Right lobe of liver (tissue), 4 donors: ENCODE measurements at regions not wholly inside any gene's neighbourhood (a gene's known extent, or its start where the extent isn't known, plus 50 kb on each side); places are given as distances from the start of the nearest gene placed in this dataset.

Experiments
- POLR2A ChIP-seq: fragments of 450-650 bp; IDR thresholded peaks from one replicate; pipeline ENCODE4 v1.6.1; 2017; ENCODE audit warnings: antibody characterized with exemption, mild to moderate bottlenecking
- TF ChIP-seq, protein P1 (sequence below), 4 donors: fragments of 200-600 bp in 3 of 4; fragments of 450-650 bp in 1 of 4; IDR thresholded peaks; one replicate each; pipeline versions ENCODE4 v1.5.1 to v1.8.0; 2016 to 2022; ENCODE audit warnings: antibody characterized with exemption in 4 of 4, mild to moderate bottlenecking in 2 of 4
- donor health status: DM: no; HTN: no; CAD: no.
- donor health status: DM: no; HTN: no; CAD: no.
- donor health status: DM: no; HTN: yes; CAD: no.

DNA sequence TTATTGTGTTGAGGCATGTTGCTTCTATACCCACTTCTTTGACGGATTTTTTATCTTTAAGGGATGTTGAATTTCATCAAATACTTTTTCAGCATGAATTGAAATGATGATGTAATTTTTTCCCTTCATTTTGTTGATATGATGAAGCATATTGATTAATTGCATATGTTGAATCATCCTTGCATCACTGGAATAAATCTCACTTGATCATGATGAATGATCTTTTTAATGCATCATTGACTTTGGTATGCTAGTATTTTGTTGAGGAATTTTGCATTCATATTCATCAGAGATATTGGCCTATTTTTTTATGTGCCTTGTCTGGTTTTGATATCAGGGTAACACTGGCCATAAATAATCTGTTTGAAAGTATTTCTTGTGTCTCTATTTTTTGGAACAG is 754.7 kb downstream of the KCTD8 start:
- TF ChIP-seq, protein P1, sequence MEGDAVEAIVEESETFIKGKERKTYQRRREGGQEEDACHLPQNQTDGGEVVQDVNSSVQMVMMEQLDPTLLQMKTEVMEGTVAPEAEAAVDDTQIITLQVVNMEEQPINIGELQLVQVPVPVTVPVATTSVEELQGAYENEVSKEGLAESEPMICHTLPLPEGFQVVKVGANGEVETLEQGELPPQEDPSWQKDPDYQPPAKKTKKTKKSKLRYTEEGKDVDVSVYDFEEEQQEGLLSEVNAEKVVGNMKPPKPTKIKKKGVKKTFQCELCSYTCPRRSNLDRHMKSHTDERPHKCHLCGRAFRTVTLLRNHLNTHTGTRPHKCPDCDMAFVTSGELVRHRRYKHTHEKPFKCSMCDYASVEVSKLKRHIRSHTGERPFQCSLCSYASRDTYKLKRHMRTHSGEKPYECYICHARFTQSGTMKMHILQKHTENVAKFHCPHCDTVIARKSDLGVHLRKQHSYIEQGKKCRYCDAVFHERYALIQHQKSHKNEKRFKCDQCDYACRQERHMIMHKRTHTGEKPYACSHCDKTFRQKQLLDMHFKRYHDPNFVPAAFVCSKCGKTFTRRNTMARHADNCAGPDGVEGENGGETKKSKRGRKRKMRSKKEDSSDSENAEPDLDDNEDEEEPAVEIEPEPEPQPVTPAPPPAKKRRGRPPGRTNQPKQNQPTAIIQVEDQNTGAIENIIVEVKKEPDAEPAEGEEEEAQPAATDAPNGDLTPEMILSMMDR (IDR thresholded peaks at IDR 0.05): no peak
- TF ChIP-seq POLR2A: no peak
